Thyroid gland (tissue), 4 donors: ENCODE measurements at regions not wholly inside any gene's neighbourhood (a gene's known extent, or its start where the extent isn't known, plus 50 kb on each side); places are given as distances from the start of the nearest gene placed in this dataset.

Source experiments
- POLR2A ChIP-seq, 2 donors: fragments of 450-650 bp; IDR thresholded peaks; one replicate each; pipeline ENCODE4 v1.6.1; 2017; ENCODE audit warnings: antibody characterized with exemption in 2 of 2, mild to moderate bottlenecking in 2 of 2, moderate library complexity in 1 of 2
- TF ChIP-seq, protein P1 (sequence below), 6 experiments: fragments of 200-600 bp in 3 of 6; fragments of 450-650 bp in 3 of 6; sonication (generic) in 3 of 6; IDR thresholded peaks; one replicate each; pipeline ENCODE4 v1.5.1; 2016 to 2019; ENCODE audit warnings: antibody characterized with exemption in 6 of 6, mild to moderate bottlenecking in 2 of 6, inconsistent platforms in 1 of 6, moderate library complexity in 1 of 6

DNA sequence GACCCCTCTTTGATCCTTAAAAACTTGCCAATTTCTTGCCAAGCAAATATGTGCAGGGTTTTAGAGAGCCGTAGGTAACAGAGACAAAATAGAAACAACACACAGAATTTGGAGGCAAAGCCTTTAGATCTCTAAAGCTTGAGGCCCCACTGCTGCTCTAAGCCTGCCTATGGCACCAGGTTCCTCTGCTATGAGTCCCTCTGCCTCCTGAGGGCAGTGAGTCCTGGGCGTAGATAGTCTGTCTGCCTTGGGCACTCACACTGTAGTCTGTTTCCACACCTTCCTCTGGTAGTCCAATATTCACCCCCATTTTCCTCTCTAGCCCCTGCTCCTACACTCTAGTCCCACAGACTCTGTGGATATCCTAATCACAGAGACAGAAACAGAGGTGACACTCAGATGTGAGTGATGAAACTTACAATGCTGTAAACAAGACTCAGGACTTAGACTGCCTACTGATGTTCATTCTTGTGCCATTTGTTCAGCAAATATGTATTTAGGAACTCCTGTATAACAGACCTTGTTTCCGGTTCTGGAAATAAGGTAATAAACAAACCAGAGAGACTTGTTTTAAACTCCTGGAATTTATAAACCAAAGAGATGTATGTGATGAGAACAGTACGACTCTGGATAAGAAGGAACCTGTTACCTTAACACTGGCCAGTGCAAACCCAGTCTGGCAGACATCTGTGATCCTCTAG is 153.3 kb upstream of the PRSS1 start:
- no peak for TF ChIP-seq POLR2A (IDR thresholded peaks at IDR 0.05)
- TF ChIP-seq, protein P1, sequence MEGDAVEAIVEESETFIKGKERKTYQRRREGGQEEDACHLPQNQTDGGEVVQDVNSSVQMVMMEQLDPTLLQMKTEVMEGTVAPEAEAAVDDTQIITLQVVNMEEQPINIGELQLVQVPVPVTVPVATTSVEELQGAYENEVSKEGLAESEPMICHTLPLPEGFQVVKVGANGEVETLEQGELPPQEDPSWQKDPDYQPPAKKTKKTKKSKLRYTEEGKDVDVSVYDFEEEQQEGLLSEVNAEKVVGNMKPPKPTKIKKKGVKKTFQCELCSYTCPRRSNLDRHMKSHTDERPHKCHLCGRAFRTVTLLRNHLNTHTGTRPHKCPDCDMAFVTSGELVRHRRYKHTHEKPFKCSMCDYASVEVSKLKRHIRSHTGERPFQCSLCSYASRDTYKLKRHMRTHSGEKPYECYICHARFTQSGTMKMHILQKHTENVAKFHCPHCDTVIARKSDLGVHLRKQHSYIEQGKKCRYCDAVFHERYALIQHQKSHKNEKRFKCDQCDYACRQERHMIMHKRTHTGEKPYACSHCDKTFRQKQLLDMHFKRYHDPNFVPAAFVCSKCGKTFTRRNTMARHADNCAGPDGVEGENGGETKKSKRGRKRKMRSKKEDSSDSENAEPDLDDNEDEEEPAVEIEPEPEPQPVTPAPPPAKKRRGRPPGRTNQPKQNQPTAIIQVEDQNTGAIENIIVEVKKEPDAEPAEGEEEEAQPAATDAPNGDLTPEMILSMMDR (IDR thresholded peaks at IDR 0.05) = no peak
